SK-N-SH treated with all-trans-retinoic acid at 6 μM for 48 hours (cell line): ENCODE measurements at regions not wholly inside any gene's neighbourhood (a gene's known extent, or its start where the extent isn't known, plus 50 kb on each side); places are given as distances from the start of the nearest gene placed in this dataset.

Source experiments
- ARNTL ChIP-seq: fragments of 450-650 bp; formaldehyde crosslinking; IDR thresholded peaks from 2 replicates; pipeline ENCODE4 v1.5.0; 2020; ENCODE audit warnings: low read depth, mild to moderate bottlenecking, moderate library complexity, borderline replicate concordance
- ESRRG ChIP-seq: fragments of 250-450 bp; sonication (Bioruptor Pico); IDR thresholded peaks from 2 replicates; pipeline ENCODE4 v1.6.1; 2021; ENCODE audit warnings: mild to moderate bottlenecking
- ISL1 ChIP-seq: fragments of 250-450 bp; sonication (Bioruptor Pico); IDR thresholded peaks from 2 replicates; pipeline ENCODE4 v2.1.2; 2022; ENCODE audit warnings: mild to moderate bottlenecking, moderate library complexity
- OSR1 ChIP-seq: fragments of 250-450 bp; sonication (Bioruptor Pico); IDR thresholded peaks from 2 replicates; pipeline ENCODE4 v1.8.0; 2022; ENCODE audit warnings: moderate library complexity, mild to moderate bottlenecking, inconsistent platforms
- ZC3H10 ChIP-seq: fragments of 250-450 bp; sonication (Bioruptor Pico); IDR thresholded peaks from 2 replicates; pipeline ENCODE4 v1.5.1; 2021; ENCODE audit warnings: mild to moderate bottlenecking, moderate library complexity
- ZFP30 ChIP-seq: fragments of 450-650 bp; formaldehyde crosslinking; IDR thresholded peaks from 2 replicates; pipeline ENCODE4 v1.5.0; 2022; ENCODE audit warnings: mild to moderate bottlenecking, moderate library complexity
- TF ChIP-seq, protein P1 (sequence below): fragments of 250-450 bp; sonication (Bioruptor Pico); IDR thresholded peaks from 2 replicates; pipeline ENCODE4 v1.8.0; 2020; ENCODE audit warnings: mild to moderate bottlenecking, moderate library complexity, borderline replicate concordance

DNA sequence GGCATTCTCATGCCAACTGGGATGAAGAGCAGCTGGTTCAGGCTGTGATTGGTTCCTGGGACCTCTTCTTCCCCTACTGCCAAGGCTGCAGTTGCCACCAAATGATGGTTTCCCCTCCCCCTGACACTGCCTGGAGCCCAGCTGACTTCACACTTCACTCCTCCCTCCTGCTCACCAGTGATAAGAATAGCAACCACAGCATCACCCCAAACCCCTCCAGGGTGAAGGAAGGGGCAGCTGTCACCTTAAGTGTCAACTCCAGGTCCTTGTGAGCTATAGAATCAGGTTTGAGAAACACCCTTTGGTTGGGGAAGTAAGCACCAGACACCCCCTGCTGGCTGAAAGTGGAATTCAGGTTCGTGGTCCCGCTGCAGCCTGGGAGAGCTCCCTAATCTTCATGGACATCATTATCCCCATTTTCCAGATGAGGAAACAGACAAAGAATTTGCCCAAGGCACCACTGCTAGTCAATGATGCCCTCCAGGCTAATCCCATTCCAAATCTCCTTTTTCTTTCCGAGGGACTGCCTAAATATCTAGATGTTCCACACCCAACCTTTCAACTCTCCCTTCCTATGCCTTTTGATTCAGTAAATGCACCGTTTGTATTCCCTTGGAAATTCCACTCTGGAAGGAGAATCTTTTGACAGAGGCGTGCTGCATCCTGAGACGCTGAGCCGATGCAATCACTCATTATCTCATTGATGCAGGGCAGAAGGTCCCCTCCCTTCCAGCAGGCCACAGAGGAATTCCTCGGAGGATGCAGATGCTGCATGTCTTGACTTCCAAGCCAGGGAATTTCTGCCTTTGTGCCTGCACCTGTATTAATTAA lies 50.6 kb upstream of the UQCRFS1 start:
- TF ChIP-seq OSR1 (CRISPR knock-in tag): no peak
- TF ChIP-seq, protein P1, sequence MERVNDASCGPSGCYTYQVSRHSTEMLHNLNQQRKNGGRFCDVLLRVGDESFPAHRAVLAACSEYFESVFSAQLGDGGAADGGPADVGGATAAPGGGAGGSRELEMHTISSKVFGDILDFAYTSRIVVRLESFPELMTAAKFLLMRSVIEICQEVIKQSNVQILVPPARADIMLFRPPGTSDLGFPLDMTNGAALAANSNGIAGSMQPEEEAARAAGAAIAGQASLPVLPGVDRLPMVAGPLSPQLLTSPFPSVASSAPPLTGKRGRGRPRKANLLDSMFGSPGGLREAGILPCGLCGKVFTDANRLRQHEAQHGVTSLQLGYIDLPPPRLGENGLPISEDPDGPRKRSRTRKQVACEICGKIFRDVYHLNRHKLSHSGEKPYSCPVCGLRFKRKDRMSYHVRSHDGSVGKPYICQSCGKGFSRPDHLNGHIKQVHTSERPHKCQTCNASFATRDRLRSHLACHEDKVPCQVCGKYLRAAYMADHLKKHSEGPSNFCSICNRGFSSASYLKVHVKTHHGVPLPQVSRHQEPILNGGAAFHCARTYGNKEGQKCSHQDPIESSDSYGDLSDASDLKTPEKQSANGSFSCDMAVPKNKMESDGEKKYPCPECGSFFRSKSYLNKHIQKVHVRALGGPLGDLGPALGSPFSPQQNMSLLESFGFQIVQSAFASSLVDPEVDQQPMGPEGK (CRISPR knock-in tag): no peak
- TF ChIP-seq ZC3H10 (CRISPR knock-in tag): no peak
- no peak for TF ChIP-seq ARNTL (CRISPR knock-in tag)
- TF ChIP-seq ESRRG (CRISPR knock-in tag): no peak
- no peak for TF ChIP-seq ISL1 (CRISPR knock-in tag)
- TF ChIP-seq ZFP30 (CRISPR knock-in tag): no peak
